ENCODE measurements at regions not wholly inside any gene's neighbourhood (a gene's known extent, or its start where the extent isn't known, plus 50 kb on each side); places are given as distances from the start of the nearest gene placed in this dataset.

GRCh38 chr7:32177232-32177631, 107.0 kb upstream of the PDE1C start:
- TF ChIP-seq CTCF (IDR thresholded peaks at IDR 0.05) (no peak), POLR2A (IDR thresholded peaks at IDR 0.05) (no peak)

Data from uterus (tissue), 2 donors.